ENCODE measurements at regions not wholly inside any gene's neighbourhood (a gene's known extent, or its start where the extent isn't known, plus 50 kb on each side); places are given as distances from the start of the nearest gene placed in this dataset.

GRCh38 chr10:16314259-16314658, 122.6 kb upstream of the PTER start:
- H3K4me3 ChIP-seq (ENCODE audit: low read depth, low read length), result no peak overlapping the region
- DNase-seq (ENCODE audit: low read depth), result no peak
- TF ChIP-seq, protein P1, sequence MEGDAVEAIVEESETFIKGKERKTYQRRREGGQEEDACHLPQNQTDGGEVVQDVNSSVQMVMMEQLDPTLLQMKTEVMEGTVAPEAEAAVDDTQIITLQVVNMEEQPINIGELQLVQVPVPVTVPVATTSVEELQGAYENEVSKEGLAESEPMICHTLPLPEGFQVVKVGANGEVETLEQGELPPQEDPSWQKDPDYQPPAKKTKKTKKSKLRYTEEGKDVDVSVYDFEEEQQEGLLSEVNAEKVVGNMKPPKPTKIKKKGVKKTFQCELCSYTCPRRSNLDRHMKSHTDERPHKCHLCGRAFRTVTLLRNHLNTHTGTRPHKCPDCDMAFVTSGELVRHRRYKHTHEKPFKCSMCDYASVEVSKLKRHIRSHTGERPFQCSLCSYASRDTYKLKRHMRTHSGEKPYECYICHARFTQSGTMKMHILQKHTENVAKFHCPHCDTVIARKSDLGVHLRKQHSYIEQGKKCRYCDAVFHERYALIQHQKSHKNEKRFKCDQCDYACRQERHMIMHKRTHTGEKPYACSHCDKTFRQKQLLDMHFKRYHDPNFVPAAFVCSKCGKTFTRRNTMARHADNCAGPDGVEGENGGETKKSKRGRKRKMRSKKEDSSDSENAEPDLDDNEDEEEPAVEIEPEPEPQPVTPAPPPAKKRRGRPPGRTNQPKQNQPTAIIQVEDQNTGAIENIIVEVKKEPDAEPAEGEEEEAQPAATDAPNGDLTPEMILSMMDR (IDR thresholded peaks at IDR 0.05; ENCODE audit: low read depth, low read length, missing control alignments), result peak; percentile 19

- TF ChIP-seq, protein P1 (IDR thresholded peaks at IDR 0.05; ENCODE audit: low read depth, low read length, missing control alignments), result no peak
- no peak overlapping the region for H3K4me3 ChIP-seq (ENCODE audit: low read depth, low read length)
- no peak for DNase-seq (ENCODE audit: low read depth)
Measured at GRCh38 chr10:16316733-16317390, 119.9 kb upstream of the PTER start.

DNA sequence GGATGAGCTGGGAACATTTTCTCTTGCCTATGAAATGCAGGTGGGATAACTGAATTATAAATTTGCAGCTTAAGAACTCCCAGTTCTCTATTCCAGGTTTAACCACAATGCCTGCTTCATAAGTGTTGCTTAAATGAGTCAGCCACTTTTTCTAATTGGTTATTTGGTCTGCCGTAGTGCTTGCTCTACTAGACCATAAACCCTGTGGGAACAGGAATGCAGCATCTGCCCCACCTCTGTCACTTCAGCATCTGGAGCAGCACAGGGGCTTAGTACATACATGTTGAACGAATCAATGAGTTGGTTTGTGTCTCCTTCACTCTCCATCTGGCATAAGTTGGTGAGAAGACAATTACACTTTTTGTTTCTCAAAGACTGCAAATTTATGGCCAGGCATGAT, 95.2 kb upstream of the PTER start:
- TF ChIP-seq, protein P1 (IDR thresholded peaks at IDR 0.05; ENCODE audit: low read depth, low read length, missing control alignments), result no peak
- DNase-seq (ENCODE audit: low read depth), result no peak
- no peak overlapping the region for H3K4me3 ChIP-seq (ENCODE audit: low read depth, low read length)

DNA sequence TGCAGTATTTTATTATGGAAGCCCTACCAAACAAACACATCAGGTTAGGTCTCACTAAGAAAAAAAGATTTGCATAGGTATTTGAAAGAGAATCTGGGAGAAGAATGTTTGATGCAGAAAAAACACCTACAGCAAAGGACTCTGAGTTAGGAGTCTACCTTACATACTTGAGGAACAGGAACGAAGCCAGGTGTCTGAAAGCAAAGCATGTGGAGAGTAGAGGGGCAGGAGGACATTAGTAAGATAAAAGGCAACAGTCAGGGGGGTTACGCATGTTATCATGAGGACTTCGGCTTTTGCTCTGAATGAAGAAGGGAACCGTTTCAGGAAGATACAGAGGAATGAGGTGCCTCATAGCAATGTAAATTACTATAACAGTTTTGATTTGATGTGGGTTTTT, 87.9 kb upstream of the PTER start:
- H3K4me3 ChIP-seq (ENCODE audit: low read depth, low read length), result no peak overlapping the region
- TF ChIP-seq, protein P1 (IDR thresholded peaks at IDR 0.05; ENCODE audit: low read depth, low read length, missing control alignments), result no peak
- no peak for DNase-seq (ENCODE audit: low read depth)

DNA sequence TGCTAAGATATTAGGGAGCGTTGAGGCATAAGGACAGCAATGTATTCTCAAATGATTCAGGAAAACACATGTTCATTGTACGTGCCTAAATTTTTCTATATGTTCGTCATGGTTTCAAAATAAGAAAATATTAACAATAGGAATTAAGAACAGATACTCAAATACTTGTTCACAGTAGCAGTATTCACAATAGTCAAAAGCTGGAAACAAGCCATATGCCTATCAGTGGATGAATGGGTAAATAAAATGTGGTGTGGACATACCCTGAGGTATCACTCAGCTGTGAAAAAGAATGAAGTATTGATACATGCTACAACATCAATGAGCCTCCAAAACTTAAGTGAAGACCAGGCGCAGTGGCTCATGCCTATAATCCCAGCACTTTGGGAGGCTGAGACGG, 84.7 kb upstream of the PTER start:
- no peak overlapping the region for H3K4me3 ChIP-seq (ENCODE audit: low read depth, low read length)
- TF ChIP-seq, protein P1 (IDR thresholded peaks at IDR 0.05; ENCODE audit: low read depth, low read length, missing control alignments), result no peak
- no peak for DNase-seq (ENCODE audit: low read depth)

DNA sequence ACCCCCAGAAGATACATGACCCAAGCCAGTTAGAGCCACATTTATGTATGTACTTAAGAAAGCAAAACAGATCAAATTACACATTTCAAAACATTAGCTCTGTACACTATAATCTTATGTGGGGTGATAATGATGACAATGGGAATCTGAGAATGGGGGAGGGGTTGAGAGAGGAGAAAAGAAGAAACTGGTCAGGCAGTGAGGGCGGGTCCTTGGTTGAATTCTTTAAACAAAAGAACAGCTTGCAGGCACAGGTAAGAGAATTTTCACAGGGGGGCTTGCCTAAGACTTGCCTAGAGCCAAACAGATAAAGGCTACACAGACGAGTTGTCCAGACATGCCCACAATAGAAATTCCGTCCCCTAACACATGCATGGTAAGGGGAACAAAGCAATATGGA, 76.8 kb upstream of the PTER start:
- no peak overlapping the region for H3K4me3 ChIP-seq (ENCODE audit: low read depth, low read length)
- TF ChIP-seq, protein P1 (IDR thresholded peaks at IDR 0.05; ENCODE audit: low read depth, low read length, missing control alignments), result no peak
- DNase-seq (ENCODE audit: low read depth), result no peak

GRCh38 chr10:16360425-16360824, 76.4 kb upstream of the PTER start:
- TF ChIP-seq, protein P1 (IDR thresholded peaks at IDR 0.05; ENCODE audit: low read depth, low read length, missing control alignments), result no peak
- no peak overlapping the region for H3K4me3 ChIP-seq (ENCODE audit: low read depth, low read length)
- DNase-seq (ENCODE audit: low read depth), result no peak

All from GM12864 (cell line).